GM23338 (cell line): ENCODE measurements at regions not wholly inside any gene's neighbourhood (a gene's known extent, or its start where the extent isn't known, plus 50 kb on each side); places are given as distances from the start of the nearest gene placed in this dataset.

Experiments
- CREB1 ChIP-seq: fragments of 250-450 bp; sonication (Bioruptor Pico); IDR thresholded peaks from 2 replicates; pipeline ENCODE4 v1.5.0; 2020; ENCODE audit warnings: low read depth, mild to moderate bottlenecking, moderate library complexity
- EZH2 ChIP-seq: fragments of 200-600 bp; sonication (generic); IDR thresholded peaks from one replicate; pipeline ENCODE4 v1.8.0; 2017; ENCODE audit warnings: antibody characterized with exemption, mild to moderate bottlenecking, low read depth; ENCODE audit not compliant: unreplicated experiment
- EZH2phosphoT487 ChIP-seq: fragments of 200-600 bp; sonication (generic); IDR thresholded peaks from one replicate; pipeline ENCODE4 v1.8.1; 2018; ENCODE audit warnings: antibody characterized with exemption; ENCODE audit not compliant: unreplicated experiment
- JUNB ChIP-seq: IDR thresholded peaks from one replicate; pipeline ENCODE4 v1.6.1; 2016; ENCODE audit warnings: antibody characterized with exemption; ENCODE audit not compliant: unreplicated experiment
- POLR2AphosphoS5 ChIP-seq: IDR thresholded peaks from 2 replicates; pipeline ENCODE4 v1.6.1; 2016; ENCODE audit warnings: antibody characterized with exemption, low read depth
- TF ChIP-seq, protein P1 (sequence below): IDR thresholded peaks from one replicate; pipeline ENCODE4 v1.6.1; 2018; ENCODE audit warnings: antibody characterized with exemption; ENCODE audit not compliant: unreplicated experiment
- TF ChIP-seq, protein P2 (sequence below), 2 experiments: fragments of 200-600 bp in 1 of 2; sonication (generic) in 1 of 2; conservative IDR thresholded peaks; 2 replicates each; pipeline versions ENCODE4 v1.5.1 to v1.6.1; 2016 to 2017; ENCODE audit warnings: antibody characterized with exemption in 2 of 2, low read depth in 2 of 2, mild to moderate bottlenecking in 2 of 2, moderate library complexity in 1 of 2

DNA sequence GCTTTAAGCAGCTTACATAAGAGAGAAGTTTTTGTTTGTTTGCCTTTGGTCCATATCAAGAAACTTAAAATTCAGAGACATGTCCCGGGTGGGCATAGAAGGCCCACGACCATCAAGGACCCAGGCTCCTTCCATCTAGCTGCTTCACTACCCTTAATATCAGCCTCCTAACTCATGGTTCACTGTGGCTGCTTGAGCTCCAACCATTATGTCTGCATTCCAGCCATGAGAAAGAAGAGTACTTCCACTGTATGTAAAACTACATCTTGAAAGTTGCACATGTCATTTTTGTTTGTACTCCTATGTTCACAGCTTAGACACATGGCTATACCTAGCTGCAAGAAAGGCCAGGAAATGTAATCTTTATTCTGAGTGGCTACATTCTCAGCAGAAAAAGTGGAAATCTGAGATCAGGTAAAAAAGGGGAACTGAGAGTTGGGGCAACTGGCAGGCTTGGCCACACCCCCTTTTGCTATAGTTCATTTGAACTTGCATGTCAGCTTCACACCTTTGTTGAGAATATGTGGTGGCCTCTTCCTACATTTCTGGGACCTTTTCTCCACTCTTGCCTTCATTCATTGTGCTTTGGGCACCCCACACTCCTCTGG lies 81.3 kb upstream of the TP53I11 start:
- TF ChIP-seq, protein P1, sequence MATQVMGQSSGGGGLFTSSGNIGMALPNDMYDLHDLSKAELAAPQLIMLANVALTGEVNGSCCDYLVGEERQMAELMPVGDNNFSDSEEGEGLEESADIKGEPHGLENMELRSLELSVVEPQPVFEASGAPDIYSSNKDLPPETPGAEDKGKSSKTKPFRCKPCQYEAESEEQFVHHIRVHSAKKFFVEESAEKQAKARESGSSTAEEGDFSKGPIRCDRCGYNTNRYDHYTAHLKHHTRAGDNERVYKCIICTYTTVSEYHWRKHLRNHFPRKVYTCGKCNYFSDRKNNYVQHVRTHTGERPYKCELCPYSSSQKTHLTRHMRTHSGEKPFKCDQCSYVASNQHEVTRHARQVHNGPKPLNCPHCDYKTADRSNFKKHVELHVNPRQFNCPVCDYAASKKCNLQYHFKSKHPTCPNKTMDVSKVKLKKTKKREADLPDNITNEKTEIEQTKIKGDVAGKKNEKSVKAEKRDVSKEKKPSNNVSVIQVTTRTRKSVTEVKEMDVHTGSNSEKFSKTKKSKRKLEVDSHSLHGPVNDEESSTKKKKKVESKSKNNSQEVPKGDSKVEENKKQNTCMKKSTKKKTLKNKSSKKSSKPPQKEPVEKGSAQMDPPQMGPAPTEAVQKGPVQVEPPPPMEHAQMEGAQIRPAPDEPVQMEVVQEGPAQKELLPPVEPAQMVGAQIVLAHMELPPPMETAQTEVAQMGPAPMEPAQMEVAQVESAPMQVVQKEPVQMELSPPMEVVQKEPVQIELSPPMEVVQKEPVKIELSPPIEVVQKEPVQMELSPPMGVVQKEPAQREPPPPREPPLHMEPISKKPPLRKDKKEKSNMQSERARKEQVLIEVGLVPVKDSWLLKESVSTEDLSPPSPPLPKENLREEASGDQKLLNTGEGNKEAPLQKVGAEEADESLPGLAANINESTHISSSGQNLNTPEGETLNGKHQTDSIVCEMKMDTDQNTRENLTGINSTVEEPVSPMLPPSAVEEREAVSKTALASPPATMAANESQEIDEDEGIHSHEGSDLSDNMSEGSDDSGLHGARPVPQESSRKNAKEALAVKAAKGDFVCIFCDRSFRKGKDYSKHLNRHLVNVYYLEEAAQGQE = no peak
- TF ChIP-seq, protein P2, sequence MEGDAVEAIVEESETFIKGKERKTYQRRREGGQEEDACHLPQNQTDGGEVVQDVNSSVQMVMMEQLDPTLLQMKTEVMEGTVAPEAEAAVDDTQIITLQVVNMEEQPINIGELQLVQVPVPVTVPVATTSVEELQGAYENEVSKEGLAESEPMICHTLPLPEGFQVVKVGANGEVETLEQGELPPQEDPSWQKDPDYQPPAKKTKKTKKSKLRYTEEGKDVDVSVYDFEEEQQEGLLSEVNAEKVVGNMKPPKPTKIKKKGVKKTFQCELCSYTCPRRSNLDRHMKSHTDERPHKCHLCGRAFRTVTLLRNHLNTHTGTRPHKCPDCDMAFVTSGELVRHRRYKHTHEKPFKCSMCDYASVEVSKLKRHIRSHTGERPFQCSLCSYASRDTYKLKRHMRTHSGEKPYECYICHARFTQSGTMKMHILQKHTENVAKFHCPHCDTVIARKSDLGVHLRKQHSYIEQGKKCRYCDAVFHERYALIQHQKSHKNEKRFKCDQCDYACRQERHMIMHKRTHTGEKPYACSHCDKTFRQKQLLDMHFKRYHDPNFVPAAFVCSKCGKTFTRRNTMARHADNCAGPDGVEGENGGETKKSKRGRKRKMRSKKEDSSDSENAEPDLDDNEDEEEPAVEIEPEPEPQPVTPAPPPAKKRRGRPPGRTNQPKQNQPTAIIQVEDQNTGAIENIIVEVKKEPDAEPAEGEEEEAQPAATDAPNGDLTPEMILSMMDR (conservative IDR thresholded peaks at IDR 0.05; ENCODE audit: low read depth in 2 of 2) = no peak
- TF ChIP-seq POLR2AphosphoS5 = no peak
- TF ChIP-seq EZH2 = no peak
- no peak for TF ChIP-seq JUNB
- TF ChIP-seq EZH2phosphoT487 = no peak
- TF ChIP-seq CREB1 (CRISPR knock-in tag) = no peak
